ENCODE measurements at regions not wholly inside any gene's neighbourhood (a gene's known extent, or its start where the extent isn't known, plus 50 kb on each side); places are given as distances from the start of the nearest gene placed in this dataset.

- no peak overlapping the region for H3K27ac ChIP-seq (ENCODE audit: low read length)
- H3K27me3 ChIP-seq (ENCODE audit: low read length): no peaks in the 10 kb centered on the region
- H4K20me1 ChIP-seq (ENCODE audit: insufficient read depth, low read depth, low read length): peaks cover 47% of the 10 kb centered on the region
- H3K36me3 ChIP-seq (ENCODE audit: insufficient read depth, low read length): no peaks in the 10 kb centered on the region
- no peak overlapping the region for H3K9ac ChIP-seq (ENCODE audit: low read length)
- H3K4me2 ChIP-seq (ENCODE audit: low read depth, low read length, poor library complexity, severe bottlenecking): no peak overlapping the region
- DNase-seq: no peak
- H3K4me3 ChIP-seq (ENCODE audit: low read length): no peak overlapping the region
- H3K4me1 ChIP-seq (ENCODE audit: low read length): no peaks in the 10 kb centered on the region
- H3K9me3 ChIP-seq (ENCODE audit: low read length): no peaks in the 10 kb centered on the region
- H3K79me2 ChIP-seq (ENCODE audit: low read length): no peaks in the 10 kb centered on the region
- no peaks in the 10 kb centered on the region for H3K9me2 ChIP-seq (replicated peaks; ENCODE audit: insufficient read depth, low read length)
- H2AFZ ChIP-seq (ENCODE audit: low read length): no peak overlapping the region
These were observed 168.6 kb upstream of the IQSEC1 start for GRCh38 chr3:13241621-13242363.

GRCh38 chr3:13240928-13241618 is 167.8 kb upstream of the IQSEC1 start:
- peaks cover 4% of the 10 kb centered on the region for H3K4me1 ChIP-seq (ENCODE audit: low read length)
- H3K9me3 ChIP-seq (ENCODE audit: low read length): no peaks in the 10 kb centered on the region
- H3K4me2 ChIP-seq (ENCODE audit: low read depth, low read length, poor library complexity, severe bottlenecking): no peak overlapping the region
- no peaks in the 10 kb centered on the region for H3K27me3 ChIP-seq (ENCODE audit: low read length)
- peaks cover 54% of the 10 kb centered on the region for H4K20me1 ChIP-seq (ENCODE audit: insufficient read depth, low read depth, low read length)
- no peaks in the 10 kb centered on the region for H3K36me3 ChIP-seq (ENCODE audit: insufficient read depth, low read length)
- H3K79me2 ChIP-seq (ENCODE audit: low read length): no peaks in the 10 kb centered on the region
- no peak for DNase-seq
- H2AFZ ChIP-seq (ENCODE audit: low read length): no peak overlapping the region
- no peak overlapping the region for H3K27ac ChIP-seq (ENCODE audit: low read length)
- H3K9ac ChIP-seq (ENCODE audit: low read length): no peak overlapping the region
- H3K9me2 ChIP-seq (replicated peaks; ENCODE audit: insufficient read depth, low read length): no peaks in the 10 kb centered on the region
- no peak overlapping the region for H3K4me3 ChIP-seq (ENCODE audit: low read length)

GRCh38 chr3:13239467-13239760 is 166.2 kb upstream of the IQSEC1 start:
- Histone ChIP-seq H3K27ac (ENCODE audit: low read length) (no peak overlapping the region), H3K4me3 (ENCODE audit: low read length) (no peak overlapping the region), H3K79me2 (ENCODE audit: low read length) (no peaks in the 10 kb centered on the region), H3K9me2 (replicated peaks; ENCODE audit: insufficient read depth, low read length) (no peaks in the 10 kb centered on the region), H3K9me3 (ENCODE audit: low read length) (no peaks in the 10 kb centered on the region), H3K27me3 (ENCODE audit: low read length) (no peaks in the 10 kb centered on the region), H2AFZ (ENCODE audit: low read length) (no peak overlapping the region), H3K9ac (ENCODE audit: low read length) (no peak overlapping the region), H3K4me1 (ENCODE audit: low read length) (peaks cover 21% of the 10 kb centered on the region), H3K36me3 (ENCODE audit: insufficient read depth, low read length) (no peaks in the 10 kb centered on the region), H3K4me2 (ENCODE audit: low read depth, low read length, poor library complexity, severe bottlenecking) (no peak overlapping the region), H4K20me1 (ENCODE audit: insufficient read depth, low read depth, low read length) (peaks cover 61% of the 10 kb centered on the region)
- no peak for DNase-seq

- peaks cover 65% of the 10 kb centered on the region; the same call in 1 of the 2 replicates for H4K20me1 ChIP-seq (ENCODE audit: insufficient read depth, low read depth, low read length)
- H3K4me1 ChIP-seq (ENCODE audit: low read length): peaks cover 26% of the 10 kb centered on the region
- no peak for DNase-seq
These were observed 165.6 kb upstream of the IQSEC1 start for GRCh38 chr3:13238687-13239466.

GRCh38 chr3:13237776-13238490 is 164.7 kb upstream of the IQSEC1 start:
- Histone ChIP-seq H3K9me3 (ENCODE audit: low read length) (no peaks in the 10 kb centered on the region), H3K79me2 (ENCODE audit: low read length) (no peaks in the 10 kb centered on the region), H3K9ac (ENCODE audit: low read length) (no peak overlapping the region), H3K27ac (ENCODE audit: low read length) (no peak overlapping the region), H3K4me1 (ENCODE audit: low read length) (peaks cover 29% of the 10 kb centered on the region), H3K4me3 (ENCODE audit: low read length) (no peak overlapping the region), H3K4me2 (ENCODE audit: low read depth, low read length, poor library complexity, severe bottlenecking) (no peak overlapping the region), H3K9me2 (replicated peaks; ENCODE audit: insufficient read depth, low read length) (no peaks in the 10 kb centered on the region), H3K27me3 (ENCODE audit: low read length) (no peaks in the 10 kb centered on the region), H4K20me1 (ENCODE audit: insufficient read depth, low read depth, low read length) (peaks cover 58% of the 10 kb centered on the region; the same call in 1 of the 2 replicates), H3K36me3 (ENCODE audit: insufficient read depth, low read length) (no peaks in the 10 kb centered on the region), H2AFZ (ENCODE audit: low read length) (no peak overlapping the region)
- no peak for DNase-seq

More at GRCh38 chr3:13238687-13239466, 165.6 kb upstream of the IQSEC1 start:
- Histone ChIP-seq H3K27me3 (ENCODE audit: low read length) (no peaks in the 10 kb centered on the region), H3K36me3 (ENCODE audit: insufficient read depth, low read length) (no peaks in the 10 kb centered on the region), H3K9me3 (ENCODE audit: low read length) (no peaks in the 10 kb centered on the region), H3K4me3 (ENCODE audit: low read length) (no peak overlapping the region), H2AFZ (ENCODE audit: low read length) (no peak overlapping the region), H3K9ac (ENCODE audit: low read length) (no peak overlapping the region), H3K79me2 (ENCODE audit: low read length) (no peaks in the 10 kb centered on the region), H3K9me2 (replicated peaks; ENCODE audit: insufficient read depth, low read length) (no peaks in the 10 kb centered on the region), H3K4me2 (ENCODE audit: low read depth, low read length, poor library complexity, severe bottlenecking) (no peak overlapping the region), H3K27ac (ENCODE audit: low read length) (no peak overlapping the region)

- Histone ChIP-seq H3K79me2 (ENCODE audit: low read length) (no peaks in the 10 kb centered on the region), H3K27me3 (ENCODE audit: low read length) (no peaks in the 10 kb centered on the region), H3K4me2 (ENCODE audit: low read depth, low read length, poor library complexity, severe bottlenecking) (no peak overlapping the region)
These were observed 163.4 kb upstream of the IQSEC1 start for GRCh38 chr3:13236557-13237173.

GRCh38 chr3:13235897-13236296 is 162.7 kb upstream of the IQSEC1 start:
- H3K4me1 ChIP-seq (ENCODE audit: low read length): peaks cover 29% of the 10 kb centered on the region
- H3K4me2 ChIP-seq (ENCODE audit: low read depth, low read length, poor library complexity, severe bottlenecking): no peak overlapping the region
- no peaks in the 10 kb centered on the region for H3K9me3 ChIP-seq (ENCODE audit: low read length)
- no peak overlapping the region for H2AFZ ChIP-seq (ENCODE audit: low read length)
- no peak overlapping the region for H3K27ac ChIP-seq (ENCODE audit: low read length)
- H4K20me1 ChIP-seq (ENCODE audit: insufficient read depth, low read depth, low read length): peaks cover 54% of the 10 kb centered on the region; the same call in 1 of the 2 replicates
- H3K9me2 ChIP-seq (replicated peaks; ENCODE audit: insufficient read depth, low read length): no peaks in the 10 kb centered on the region
- no peaks in the 10 kb centered on the region for H3K27me3 ChIP-seq (ENCODE audit: low read length)
- no peak overlapping the region for H3K9ac ChIP-seq (ENCODE audit: low read length)
- no peaks in the 10 kb centered on the region for H3K36me3 ChIP-seq (ENCODE audit: insufficient read depth, low read length)
- H3K4me3 ChIP-seq (ENCODE audit: low read length): no peak overlapping the region
- no peaks in the 10 kb centered on the region for H3K79me2 ChIP-seq (ENCODE audit: low read length)
- DNase-seq: no peak

More at GRCh38 chr3:13236557-13237173, 163.4 kb upstream of the IQSEC1 start:
- no peak for DNase-seq
- Histone ChIP-seq H2AFZ (ENCODE audit: low read length) (no peak overlapping the region), H3K36me3 (ENCODE audit: insufficient read depth, low read length) (no peaks in the 10 kb centered on the region), H3K9me2 (replicated peaks; ENCODE audit: insufficient read depth, low read length) (no peaks in the 10 kb centered on the region), H3K4me3 (ENCODE audit: low read length) (no peak overlapping the region), H4K20me1 (ENCODE audit: insufficient read depth, low read depth, low read length) (peaks cover 54% of the 10 kb centered on the region; the same call in 1 of the 2 replicates), H3K27ac (ENCODE audit: low read length) (no peak overlapping the region), H3K4me1 (ENCODE audit: low read length) (peaks cover 29% of the 10 kb centered on the region), H3K9ac (ENCODE audit: low read length) (no peak overlapping the region), H3K9me3 (ENCODE audit: low read length) (no peaks in the 10 kb centered on the region)

Measured in Karpas-422 (cell line).